ENCODE measurements at regions not wholly inside any gene's neighbourhood (a gene's known extent, or its start where the extent isn't known, plus 50 kb on each side); places are given as distances from the start of the nearest gene placed in this dataset.

- in situ Hi-C loops (cut with HindIII; ENCODE audit: low sequenced_read_pairs): no loop called here
- TF ChIP-seq, protein P1, sequence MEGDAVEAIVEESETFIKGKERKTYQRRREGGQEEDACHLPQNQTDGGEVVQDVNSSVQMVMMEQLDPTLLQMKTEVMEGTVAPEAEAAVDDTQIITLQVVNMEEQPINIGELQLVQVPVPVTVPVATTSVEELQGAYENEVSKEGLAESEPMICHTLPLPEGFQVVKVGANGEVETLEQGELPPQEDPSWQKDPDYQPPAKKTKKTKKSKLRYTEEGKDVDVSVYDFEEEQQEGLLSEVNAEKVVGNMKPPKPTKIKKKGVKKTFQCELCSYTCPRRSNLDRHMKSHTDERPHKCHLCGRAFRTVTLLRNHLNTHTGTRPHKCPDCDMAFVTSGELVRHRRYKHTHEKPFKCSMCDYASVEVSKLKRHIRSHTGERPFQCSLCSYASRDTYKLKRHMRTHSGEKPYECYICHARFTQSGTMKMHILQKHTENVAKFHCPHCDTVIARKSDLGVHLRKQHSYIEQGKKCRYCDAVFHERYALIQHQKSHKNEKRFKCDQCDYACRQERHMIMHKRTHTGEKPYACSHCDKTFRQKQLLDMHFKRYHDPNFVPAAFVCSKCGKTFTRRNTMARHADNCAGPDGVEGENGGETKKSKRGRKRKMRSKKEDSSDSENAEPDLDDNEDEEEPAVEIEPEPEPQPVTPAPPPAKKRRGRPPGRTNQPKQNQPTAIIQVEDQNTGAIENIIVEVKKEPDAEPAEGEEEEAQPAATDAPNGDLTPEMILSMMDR (IDR thresholded peaks at IDR 0.05; ENCODE audit: low read depth, low read length, missing control alignments): no peak
- DNase-seq (ENCODE audit: low read depth): peak; percentile 84
- H3K4me3 ChIP-seq (ENCODE audit: low read depth, low read length): peak overlapping the region; percentile 12
Observed at GRCh38 chr6:113564371-113565171, 292.6 kb upstream of the MARCKS start.

DNA sequence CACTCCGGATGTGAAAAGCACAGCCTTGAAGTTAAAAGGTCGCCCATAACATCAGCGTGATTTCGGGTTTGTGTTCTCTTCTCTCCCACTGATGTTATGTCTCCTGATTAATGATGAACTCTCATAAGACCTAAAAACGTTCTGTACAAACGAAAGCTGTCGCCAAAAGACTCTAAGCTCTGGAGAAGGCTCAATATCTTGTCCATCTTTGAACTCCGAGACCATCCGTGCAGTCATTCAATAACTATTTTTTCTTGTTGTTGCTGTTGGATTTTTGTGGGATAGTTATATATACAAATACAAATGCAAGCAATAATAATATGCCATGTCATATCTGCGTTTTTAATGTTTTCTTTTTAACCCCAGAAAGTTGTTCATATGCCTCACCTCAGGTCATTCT is 291.8 kb upstream of the MARCKS start:
- TF ChIP-seq, protein P1 (IDR thresholded peaks at IDR 0.05; ENCODE audit: low read depth, low read length, missing control alignments): no peak
- DNase-seq (ENCODE audit: low read depth): no peak
- no peak overlapping the region for H3K4me3 ChIP-seq (ENCODE audit: low read depth, low read length)
- in situ Hi-C loops (cut with HindIII; ENCODE audit: low sequenced_read_pairs): no loop called here

DNA sequence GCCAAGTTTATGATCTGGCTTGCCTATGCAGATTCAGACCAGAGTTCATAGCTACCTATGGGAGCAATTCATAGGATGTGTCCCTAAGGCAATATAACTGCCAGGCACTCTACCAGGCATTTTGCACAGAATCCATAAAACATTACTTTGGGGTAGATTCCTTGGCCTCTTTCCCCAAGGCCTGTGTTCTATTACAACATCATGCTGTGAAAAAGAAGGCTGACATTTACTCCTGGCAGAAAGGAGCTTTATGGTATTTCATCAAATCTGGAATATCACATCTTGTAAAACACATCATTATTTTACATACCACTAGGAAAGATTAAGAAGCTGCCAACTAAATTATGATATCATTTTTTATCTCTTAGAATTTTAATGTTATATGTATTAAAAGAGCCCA is 287.0 kb upstream of the MARCKS start:
- TF ChIP-seq, protein P1 (IDR thresholded peaks at IDR 0.05; ENCODE audit: low read depth, low read length, missing control alignments): no peak
- no peak overlapping the region for H3K4me3 ChIP-seq (ENCODE audit: low read depth, low read length)
- no peak for DNase-seq (ENCODE audit: low read depth)
- in situ Hi-C loops (cut with HindIII; ENCODE audit: low sequenced_read_pairs): no loop called here

DNA sequence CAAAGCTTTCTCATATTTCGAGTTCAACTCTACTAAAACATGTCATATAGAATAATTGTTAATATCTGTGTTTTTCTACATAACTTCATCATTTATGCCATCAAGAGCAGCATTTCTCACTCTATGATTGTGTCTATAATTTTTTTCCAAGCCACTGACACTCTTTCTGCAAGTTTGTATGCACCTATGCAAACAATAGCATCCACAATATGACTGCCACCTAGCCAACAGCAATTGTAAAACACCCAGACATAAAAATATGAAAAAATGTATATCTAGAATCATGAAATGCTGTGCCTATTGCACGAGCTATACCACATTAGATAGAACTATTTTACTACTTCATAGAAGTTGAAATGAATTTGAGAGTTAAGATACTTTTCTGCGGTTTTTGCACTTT is 286.5 kb upstream of the MARCKS start:
- TF ChIP-seq, protein P1 (IDR thresholded peaks at IDR 0.05; ENCODE audit: low read depth, low read length, missing control alignments): no peak
- no peak for DNase-seq (ENCODE audit: low read depth)
- H3K4me3 ChIP-seq (ENCODE audit: low read depth, low read length): no peak overlapping the region
- in situ Hi-C loops (cut with HindIII; ENCODE audit: low sequenced_read_pairs): no loop called here

DNA sequence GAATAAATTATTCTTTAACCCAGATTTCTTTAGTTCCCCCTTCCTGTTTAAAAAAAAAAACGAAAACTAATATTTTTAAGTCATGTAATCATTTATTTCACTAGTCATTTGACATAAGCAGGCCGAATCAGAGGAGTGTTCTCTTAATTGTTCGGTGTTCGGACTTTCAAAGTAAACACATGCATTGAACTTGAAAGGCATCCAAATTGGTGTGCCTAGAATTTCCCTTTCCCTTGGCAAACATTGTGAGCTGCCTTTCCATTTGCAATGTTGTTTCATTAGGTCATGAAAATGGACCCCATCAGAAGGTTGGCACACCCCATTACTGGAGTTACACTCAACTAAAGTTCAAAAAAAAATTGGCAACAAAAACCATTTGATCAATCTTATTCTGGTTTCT is 283.0 kb upstream of the MARCKS start:
- in situ Hi-C loops (cut with HindIII; ENCODE audit: low sequenced_read_pairs): no loop called here
- H3K4me3 ChIP-seq (ENCODE audit: low read depth, low read length): no peak overlapping the region
- TF ChIP-seq, protein P1 (IDR thresholded peaks at IDR 0.05; ENCODE audit: low read depth, low read length, missing control alignments): no peak
- no peak for DNase-seq (ENCODE audit: low read depth)

GRCh38 chr6:113576310-113576709 is 280.8 kb upstream of the MARCKS start:
- TF ChIP-seq, protein P1 (IDR thresholded peaks at IDR 0.05; ENCODE audit: low read depth, low read length, missing control alignments): no peak
- no peak for DNase-seq (ENCODE audit: low read depth)
- in situ Hi-C loops (cut with HindIII; ENCODE audit: low sequenced_read_pairs): no loop called here

More at GRCh38 chr6:113576310-113576709, 280.8 kb upstream of the MARCKS start:
- H3K4me3 ChIP-seq (ENCODE audit: low read depth, low read length): no peak overlapping the region

Measured in astrocyte of the cerebellum (primary cell).